ENCODE measurements at regions not wholly inside any gene's neighbourhood (a gene's known extent, or its start where the extent isn't known, plus 50 kb on each side); places are given as distances from the start of the nearest gene placed in this dataset.
"Not testable (repeated sequence)": the region's sequence is repeated elsewhere in the genome, so short reads cannot be mapped to it uniquely, and the experiment has no call there.

DNA sequence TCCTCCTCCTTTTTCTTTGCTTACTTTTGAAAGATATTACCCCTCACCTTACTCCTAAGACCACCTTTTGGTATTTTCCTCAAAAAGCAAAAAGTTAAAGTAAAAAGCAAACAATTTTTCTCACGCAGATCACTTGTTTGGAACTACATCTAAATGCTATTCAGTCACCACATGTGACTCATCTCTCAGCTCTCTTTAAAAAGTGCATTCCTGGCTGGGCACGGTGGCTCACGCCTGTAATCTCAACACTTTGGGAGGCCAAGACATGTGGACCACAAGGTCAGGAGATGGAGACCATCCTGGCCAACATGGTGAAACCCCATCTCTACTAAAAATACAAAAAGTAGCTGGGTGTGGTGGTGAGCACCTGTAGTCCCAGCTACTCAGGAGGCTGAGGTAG lies 218.0 kb downstream of the HS3ST3B1 start:
- not testable (repeated sequence) for DNase-seq

DNA sequence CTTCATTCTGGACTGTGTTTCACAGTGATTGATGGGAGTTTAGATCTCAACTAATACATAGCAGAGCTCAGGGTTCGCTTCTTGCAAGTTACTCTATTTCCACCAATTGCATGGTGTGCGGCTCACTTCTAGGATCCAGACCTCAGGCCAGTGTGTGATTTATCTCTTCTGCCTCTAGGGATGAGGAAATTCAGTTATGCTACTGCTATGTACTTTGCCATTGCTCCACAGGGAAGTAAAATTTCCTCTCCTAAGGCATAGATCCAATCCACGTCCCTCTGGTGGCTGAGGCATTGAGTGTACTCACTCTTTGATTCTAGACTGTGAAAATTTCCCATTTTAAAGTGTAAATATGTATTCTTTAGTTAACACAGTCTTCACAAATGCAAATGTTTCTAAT lies 214.1 kb downstream of the HS3ST3B1 start:
- DNase-seq: no peak

DNA sequence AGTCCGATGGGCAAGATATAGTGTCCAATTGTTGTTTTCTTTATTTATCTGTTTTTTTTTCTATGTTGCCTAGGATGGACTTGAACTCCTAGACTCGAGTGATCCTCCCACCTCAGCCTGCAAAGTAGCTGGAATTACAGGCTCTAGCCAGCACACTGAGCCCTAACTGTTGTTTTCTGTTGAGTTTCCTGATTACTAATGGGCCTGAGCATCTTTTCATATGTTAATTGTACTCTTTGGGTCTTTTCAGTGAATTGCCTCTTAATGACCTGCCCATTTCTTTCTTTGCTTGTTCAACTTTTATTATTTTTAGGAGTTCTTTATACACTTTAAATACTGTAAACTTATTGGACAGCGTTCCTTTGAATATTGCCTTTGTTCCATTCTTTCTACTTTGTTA lies 213.0 kb downstream of the HS3ST3B1 start:
- DNase-seq: no peak

DNA sequence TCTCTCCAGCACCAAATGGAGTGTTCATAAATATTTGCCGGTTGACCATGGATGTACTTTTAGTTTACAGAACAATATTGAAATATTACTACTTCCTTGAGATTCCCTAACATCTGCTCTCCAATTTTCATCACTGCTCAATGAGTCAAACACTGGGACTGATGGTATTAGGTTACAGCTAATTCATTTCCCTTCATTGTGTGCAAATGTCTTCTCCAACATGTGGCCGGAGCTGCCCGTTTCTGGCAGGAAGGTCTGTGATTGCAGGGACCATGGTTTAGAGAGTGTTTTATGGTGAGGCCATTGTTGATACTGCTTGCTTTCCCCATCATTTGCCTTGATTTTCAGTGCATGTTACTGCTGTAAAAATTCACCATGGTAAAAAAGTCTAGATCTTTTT lies 209.3 kb downstream of the HS3ST3B1 start:
- DNase-seq: no peak

DNA sequence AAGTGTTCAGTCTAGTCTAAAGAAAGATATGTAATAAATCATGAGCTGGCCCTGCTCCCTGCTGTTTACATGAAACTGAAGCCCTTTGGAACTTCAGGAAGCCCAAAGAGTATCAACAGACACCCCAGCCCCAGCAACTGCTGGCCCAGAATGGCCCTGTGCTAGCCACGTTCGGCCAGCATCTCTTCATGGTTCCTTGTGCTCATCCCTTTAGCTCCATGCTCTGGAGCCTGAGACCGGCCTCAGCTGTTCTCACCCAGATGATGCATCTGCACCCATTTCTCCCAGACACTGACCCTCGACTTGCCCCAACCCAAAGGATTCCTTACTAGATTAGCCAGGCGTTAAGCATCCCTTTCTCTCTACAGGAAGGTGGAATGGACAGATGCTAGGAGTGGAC lies 207.3 kb downstream of the HS3ST3B1 start:
- DNase-seq: no peak

DNA sequence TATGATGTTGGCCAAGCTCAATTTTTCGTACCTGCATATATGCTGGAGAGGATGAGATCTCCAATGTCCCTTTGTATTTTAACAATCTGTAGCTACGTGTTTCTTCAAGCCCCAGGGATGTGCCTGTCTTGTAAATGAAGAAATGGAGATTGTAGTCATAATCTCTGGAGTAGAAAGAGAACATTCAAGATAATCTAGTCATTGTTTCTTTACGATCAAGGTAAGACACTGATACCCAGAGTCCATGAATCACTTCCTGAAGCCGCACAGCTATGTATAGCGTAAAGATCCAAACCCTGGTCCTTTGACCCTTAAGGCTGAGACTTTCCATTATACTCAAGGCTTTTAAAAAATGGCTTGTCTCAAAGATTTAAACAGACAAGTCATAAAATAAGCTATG lies 205.5 kb downstream of the HS3ST3B1 start:
- no peak for DNase-seq

DNA sequence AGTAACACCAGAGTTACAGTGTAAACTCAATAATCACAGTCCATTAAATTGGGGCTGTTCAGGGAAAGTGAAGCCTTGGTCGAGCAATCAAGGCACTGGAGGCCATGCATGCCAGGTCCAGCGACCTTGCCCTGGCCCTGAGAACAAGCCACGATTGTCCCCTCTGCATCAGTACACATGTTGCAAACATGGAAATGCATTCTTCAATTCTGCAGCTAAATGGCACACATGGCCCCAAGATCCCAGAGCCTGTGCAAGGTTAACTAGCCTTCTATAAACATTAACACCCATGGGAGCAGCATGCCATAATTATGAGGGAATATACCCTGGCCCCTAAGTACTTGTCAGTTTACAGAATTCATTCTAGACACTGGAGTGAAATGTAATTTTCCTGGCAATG lies 204.7 kb downstream of the HS3ST3B1 start:
- DNase-seq: no peak

DNA sequence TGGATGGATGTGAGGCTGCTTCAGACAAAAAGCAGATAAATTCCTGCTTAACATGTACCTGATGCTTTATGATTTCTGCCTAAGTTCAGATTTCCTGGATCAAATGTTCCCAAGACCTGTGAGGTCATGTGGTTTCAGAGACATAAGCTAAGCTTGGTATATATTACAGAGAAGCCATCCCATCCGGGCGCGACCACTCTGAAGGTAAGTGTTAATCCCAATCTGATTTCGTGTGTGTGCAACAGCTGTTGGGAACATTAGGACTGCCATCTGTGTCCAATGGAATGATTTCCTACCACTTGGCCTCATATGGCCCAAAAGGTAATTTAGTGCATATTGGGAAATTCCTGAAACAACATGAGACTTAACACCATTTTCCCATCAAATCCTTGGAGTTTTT lies 199.1 kb downstream of the HS3ST3B1 start:
- no peak for DNase-seq

DNA sequence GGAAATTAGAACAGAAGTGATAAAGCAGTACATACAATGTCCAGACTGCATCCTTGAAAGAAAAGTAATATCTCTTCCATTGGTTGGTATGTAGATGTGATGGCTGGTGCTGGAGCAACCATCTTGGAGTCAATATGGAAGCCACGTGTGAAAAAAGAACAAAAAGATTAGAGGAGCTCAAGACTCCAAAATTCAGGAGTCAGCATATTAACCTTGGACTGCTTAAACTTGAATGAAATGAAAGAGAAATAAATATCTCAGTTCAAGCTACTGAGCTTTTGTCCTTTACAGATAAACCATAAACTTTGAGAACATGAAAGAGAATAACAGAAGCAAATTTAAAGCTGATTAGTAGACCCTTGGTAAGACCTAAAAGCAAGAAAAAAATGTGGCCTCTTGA lies 197.9 kb downstream of the HS3ST3B1 start:
- no peak for DNase-seq

DNA sequence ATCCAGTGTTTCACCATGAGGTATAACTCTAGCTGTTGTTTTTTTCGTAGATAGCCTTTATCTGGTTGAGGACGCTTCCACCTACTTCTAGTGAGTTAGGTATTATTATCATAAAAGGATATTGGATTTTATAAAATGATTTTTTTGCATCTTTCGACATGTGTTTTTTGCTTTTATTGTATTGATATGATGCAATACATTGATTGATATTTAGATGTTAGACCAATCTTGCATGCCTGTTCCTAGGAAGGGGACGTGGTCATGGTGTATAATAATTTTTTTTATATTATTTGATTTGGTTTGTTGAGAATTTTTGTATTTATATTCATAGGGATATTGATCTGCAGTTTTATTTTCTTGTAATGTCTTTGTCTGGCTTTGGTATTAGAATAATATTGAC lies 193.3 kb downstream of the HS3ST3B1 start:
- no peak for DNase-seq

DNA sequence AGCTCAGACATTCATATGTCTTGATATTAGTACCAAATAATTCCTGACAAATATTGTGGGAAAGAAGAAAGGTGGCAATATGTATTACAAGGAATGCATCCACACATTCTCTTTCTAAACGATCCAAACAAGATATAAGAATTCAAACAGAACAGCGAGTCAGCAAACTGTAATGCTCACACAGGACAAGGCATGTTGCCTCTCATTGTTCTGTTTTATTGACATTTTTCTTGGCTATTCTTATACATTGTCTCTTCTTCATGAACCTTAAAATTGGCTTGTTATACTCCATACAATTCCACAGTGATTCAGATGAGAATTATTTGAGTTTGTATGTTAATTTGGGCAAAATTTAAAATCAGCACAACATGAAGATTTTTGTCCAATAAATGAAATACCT lies 189.1 kb downstream of the HS3ST3B1 start:
- DNase-seq: no peak

DNA sequence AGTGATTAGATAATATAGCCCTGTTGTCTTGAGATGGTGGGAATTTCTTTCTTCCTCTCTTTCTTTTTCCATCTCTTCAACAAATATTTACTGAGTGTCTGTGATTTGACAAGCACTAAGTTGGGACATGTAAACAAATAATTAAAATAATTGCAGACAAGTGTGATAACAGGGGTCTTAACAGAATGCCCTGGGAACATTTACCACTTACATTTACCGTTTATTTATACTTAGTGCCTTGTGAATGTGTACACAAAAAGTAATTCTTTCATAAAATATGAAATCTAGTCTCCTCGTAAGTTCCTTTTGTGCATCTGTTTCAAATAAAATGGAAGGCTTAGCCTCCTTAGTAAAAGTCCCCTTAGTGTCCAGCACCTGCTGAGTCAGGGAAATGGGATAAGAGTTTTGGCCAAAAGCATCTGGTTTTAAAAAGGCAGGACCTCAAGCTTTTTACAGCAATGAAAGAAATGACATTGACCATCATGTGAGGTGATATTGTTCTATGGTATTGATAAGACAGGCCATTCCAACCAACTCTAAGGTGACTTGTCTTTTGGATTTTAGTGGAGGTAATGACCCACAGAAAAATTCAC lies 188.2 kb downstream of the HS3ST3B1 start:
- no peak for DNase-seq

DNA sequence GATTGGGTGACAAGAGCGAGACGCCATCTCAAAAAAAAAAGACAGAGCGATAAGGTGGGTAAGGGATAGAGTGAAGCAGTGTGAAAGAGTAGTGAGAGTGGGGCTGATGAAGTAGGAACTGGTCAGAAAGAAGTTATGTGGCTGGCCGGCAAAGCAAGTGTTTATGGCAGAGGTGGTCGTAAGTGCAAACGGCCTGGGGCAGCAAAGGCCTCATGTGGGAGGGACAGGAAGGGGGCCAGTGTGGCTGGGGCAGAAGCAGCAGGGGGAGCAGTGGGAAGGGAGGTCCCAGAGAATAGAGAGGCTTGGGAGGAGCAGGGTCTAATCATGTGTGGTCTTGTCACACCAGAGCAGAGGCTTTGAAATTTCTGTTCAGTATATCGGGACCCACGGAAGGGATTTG lies 186.2 kb downstream of the HS3ST3B1 start:
- no peak for DNase-seq

DNA sequence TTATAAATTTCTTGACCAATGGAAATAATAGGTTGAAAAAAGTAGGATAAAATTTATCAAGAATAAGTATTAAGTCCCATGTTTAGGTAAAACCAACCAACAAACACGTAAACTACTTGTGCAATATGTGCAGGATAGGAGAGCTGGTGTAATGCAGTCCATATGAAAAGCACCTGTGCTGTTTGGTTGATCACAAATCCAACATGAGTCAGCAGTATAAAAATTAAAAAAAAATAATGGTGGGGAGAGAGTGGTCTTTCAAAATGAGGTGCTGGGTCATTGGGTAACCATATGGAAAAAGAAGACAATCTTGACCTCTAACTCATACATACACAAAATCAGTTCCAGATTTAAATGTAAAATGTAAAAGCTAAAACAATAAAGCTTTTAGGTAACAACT lies 181.8 kb downstream of the HS3ST3B1 start:
- no peak for DNase-seq

DNA sequence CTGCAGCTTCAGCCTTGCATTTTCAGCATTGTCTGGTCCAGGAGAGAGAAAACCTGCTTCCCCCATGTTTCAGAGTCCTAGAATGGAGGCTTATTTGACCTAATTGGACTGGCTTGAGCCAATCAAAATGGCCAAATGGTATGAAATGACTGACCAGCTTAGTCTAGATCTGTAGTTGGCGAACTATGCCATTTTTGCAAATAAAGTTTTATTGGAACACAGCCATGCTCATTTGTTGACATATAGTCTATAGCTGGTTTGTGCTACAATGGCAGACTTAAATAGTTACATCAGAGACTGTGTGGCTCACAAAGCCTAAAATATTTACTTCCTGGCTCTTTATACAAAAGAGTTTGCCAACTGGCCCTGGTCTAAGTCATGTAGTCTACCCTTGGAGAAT lies 180.8 kb downstream of the HS3ST3B1 start:
- DNase-seq: no peak

DNA sequence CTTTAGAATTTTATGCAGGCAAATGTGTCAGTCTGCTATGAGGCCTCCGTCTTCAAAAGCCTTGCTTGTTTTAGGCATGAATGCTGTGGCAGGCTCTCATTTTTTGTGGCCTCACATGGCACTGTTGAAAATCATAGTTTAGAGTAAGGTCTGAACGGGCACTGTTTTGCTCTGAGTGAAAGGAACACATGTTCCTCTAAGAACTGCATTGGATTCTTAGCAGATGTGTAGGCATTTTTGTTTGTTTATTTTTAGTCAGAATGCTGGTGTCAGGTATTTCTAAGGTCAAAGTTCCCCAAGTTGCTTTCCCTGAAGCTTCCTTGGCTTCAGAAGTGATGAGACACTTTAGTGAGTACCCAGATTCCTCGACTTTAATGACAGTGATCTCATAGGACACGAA lies 173.7 kb downstream of the HS3ST3B1 start:
- DNase-seq: no peak

DNA sequence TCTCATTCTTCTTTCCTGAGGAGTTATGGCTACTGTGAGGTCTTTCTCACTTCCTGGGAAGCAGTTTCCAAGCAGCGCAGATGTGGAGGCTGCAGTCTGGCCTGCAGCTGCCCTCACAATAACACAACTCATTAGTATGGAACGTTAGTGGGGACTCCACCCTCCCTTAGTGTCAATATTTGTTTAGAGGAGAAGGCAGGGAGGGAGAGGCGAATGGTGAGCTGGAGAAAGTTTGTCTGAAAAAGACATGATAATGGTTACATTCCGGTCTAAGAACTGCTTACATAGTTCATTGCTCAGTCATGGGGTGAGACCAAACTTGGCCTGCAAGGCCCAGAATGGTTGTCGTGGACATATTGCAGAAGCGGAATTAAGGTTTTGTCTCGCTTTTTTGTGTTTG lies 170.2 kb downstream of the HS3ST3B1 start:
- DNase-seq: no peak

DNA sequence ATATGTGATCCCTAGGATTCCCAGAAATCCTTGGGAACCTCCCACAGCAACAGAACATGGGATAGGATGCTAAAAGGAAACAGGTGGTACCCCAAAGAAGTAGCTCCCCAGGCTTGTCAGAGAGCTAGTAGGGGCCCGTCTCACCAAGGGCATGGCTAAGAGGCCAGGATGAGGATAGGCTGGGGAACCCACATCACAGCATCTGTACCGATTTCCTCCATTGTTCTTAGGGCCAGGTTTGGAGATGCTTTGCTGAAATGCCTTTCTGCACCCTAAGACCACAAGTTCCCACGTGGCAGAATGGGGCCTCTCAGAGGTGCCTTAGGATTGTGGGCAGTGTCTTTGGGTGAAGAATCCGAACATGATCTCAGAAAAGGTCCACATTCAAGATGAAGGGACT lies 169.5 kb downstream of the HS3ST3B1 start:
- no peak for DNase-seq

DNA sequence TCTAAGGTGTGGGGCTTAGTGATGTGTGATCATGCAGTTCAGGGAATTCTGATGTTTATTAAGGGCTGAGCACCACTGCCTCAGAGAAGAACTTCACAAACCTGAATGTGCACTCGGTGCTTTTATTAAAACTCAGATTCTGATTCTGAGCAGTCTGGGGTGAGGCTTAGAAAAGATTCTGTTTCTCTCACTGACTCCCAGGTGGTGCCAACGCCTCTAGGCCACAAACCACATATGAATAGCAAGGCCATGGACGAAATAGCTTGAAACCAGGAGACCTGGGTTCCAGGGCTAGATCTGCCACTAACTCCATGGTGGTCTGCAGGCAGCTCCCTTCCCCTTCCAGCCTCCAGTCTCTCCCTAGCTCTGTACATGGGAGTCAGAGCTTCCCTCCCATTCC lies 169.1 kb downstream of the HS3ST3B1 start:
- DNase-seq: no peak

DNA sequence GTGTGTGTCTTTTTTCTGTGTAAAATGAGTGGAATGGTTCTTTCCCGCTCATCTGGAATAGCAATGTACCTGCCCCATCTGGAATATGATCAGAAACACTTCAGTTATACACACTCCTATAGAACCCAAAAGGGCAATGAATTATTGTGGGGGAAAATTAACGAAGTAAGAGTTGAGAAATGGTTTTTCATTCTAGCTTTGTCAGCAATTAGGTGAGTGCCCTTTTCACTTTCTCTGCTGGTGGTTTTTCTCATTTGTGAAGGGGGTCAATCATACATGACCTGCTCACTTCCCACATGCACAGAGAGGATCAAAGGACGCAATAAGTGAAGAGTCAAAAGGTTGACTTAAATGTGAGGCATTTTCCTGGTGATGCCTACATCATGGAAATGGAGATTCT lies 168.0 kb downstream of the HS3ST3B1 start:
- DNase-seq: no peak

DNA sequence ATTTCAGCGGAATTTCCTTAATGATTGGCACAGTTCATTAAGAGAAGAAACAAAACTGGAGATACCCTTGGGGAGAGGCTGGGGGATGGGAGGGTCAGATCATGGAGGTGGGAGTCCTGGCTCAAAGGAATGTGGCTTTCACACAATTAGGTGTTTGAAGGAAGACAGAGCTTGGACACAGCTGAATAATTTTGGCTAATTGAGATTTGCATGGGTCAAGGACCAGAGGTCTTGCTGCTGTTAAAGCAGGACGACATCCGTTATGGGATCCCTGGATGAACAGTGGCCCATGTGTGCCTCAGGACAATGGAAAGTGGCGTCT lies 160.3 kb downstream of the HS3ST3B1 start:
- no peak for DNase-seq

DNA sequence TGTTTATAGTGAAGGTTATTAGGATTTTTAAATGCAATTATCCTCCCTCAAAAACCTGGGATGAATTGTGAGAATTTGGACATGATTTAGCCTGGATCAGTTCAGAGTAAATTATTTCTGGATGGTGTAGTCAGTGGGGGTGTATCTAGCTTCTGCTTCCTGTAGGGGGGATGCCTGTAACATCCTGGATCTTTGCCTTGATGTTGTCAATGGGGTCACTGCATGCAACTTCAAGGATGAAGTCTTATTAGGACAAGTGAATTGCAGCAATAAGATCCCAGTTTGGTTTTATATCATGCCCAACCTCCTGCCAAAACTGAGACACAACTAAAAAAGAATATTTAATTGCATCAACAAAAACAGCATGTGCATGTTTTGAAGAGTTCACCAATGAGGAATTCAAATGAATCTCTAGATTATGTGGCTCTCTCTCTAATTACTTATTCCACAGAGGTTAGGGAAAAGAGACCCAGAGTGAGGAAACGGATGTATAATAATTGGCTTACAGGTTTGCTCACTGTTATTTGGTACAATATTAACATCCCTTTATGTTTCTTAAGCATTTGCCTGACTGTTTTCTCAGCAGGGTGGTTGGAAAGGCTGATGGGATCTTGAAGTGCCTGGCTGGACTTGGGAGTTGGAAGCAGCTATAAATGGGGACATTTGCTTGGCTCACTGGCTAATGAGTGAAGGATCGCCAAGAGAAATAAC lies 159.8 kb downstream of the HS3ST3B1 start:
- no peak for DNase-seq

DNA sequence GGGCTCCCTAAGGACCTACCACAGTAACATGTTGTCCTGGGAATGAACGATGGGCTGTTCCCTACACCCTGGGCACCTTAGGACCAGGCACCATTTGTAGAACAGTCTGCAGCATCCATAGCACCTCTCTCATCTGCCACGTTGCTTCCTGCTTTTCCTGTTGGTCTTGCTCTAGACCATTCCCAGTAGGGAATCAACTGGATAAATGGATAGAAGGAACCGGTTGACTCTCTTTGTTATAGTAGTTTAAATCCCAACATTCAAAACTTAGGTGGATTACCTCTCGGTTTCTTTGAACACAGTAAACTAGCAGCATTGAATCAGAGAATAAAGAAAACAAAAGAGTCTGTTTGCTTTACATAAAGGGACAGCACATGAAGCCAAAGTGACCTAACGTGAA lies 159.1 kb downstream of the HS3ST3B1 start:
- DNase-seq: no peak

DNA sequence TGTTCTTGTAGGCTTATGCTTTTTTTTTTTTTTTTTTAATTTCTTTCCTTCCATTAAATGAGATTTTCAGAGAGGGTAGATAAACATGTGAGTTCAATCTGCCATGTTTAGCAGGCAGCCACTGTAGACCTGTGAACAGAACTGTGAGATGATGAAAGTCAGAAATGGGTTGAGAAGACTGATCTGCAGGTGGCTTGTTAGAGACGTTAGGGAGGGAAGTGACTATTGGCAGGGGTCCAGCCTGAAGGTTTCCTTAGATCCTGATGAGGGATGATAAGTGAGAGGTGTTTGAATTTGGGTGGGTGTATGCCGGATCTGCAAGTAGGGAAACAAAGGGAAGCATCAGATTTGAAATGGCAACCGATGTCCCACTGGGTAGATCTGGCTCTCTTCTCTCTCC lies 157.8 kb downstream of the HS3ST3B1 start:
- no peak for DNase-seq

DNA sequence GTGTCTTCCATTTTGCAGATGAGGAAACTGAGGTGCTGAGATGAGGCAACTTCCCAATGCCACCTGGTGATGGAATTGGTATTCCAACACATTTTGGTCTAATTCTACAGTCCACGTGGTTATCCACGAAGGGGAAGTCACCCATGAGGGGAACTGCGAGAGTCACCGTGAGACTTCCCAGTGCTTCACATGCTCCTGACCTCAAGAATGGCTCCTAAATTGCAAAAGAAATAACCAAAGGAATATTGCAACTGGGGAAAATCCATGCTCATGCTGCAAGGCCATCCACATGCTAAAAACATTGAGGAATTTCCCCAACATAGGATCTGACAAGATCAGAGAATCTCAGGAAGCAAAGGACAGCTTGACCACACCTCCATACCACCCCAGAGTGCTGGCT lies 153.9 kb downstream of the HS3ST3B1 start:
- DNase-seq: no peak

DNA sequence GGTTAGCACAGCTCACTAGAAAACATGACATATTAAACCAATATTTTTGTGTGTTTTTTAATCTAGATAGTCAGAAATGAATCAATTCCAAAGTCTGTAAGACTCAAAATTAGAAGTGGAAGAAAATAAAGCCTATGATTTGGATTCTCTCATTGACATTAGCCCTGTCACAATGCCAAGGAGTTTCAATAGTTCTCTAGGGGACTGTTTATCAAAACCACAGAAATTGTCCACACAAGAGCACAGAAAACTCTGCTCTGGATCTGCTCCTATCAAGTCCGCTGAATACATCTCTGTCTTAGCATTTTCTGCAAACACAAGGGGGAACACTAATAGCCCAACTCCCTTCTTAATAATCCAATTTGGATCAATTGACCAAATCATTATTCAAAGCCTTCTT lies 152.0 kb downstream of the HS3ST3B1 start:
- DNase-seq: no peak

Measured in activated CD4-positive, CD25-positive, alpha-beta regulatory T cell (primary cell).